ENCODE measurements at regions not wholly inside any gene's neighbourhood (a gene's known extent, or its start where the extent isn't known, plus 50 kb on each side); places are given as distances from the start of the nearest gene placed in this dataset.

DNA sequence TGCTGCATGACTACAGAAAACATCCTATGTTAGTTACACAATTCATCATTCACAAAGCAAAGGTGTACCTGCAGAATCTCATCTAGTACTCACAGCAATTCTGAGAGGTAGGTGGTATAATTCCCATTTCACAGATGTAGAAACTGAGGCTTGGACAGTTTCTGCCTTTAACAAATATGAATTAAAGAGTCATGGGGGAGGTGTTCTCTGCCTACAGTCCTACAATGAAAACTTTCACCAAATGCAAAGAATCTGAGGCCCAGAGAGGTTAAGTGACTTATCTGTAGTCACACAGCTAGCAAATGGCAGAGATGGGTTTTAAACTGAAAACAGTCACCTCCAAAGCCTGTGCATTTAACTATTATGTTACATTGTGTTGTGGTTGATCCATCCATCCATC lies 171.6 kb upstream of the WSCD2 start:
- H3K27me3 ChIP-seq = peaks cover 0 to 5% (median 2%) of the 10 kb centered on the region in 4 donors
- no peak overlapping the region for H3K27ac ChIP-seq
- FAIRE-seq (no peak), DNase-seq (no peak), ATAC-seq (no peak)
- no peaks in the 10 kb centered on the region for H3K36me3 ChIP-seq
- no peaks in the 10 kb centered on the region for H3K9me3 ChIP-seq
- TF ChIP-seq, protein P1, sequence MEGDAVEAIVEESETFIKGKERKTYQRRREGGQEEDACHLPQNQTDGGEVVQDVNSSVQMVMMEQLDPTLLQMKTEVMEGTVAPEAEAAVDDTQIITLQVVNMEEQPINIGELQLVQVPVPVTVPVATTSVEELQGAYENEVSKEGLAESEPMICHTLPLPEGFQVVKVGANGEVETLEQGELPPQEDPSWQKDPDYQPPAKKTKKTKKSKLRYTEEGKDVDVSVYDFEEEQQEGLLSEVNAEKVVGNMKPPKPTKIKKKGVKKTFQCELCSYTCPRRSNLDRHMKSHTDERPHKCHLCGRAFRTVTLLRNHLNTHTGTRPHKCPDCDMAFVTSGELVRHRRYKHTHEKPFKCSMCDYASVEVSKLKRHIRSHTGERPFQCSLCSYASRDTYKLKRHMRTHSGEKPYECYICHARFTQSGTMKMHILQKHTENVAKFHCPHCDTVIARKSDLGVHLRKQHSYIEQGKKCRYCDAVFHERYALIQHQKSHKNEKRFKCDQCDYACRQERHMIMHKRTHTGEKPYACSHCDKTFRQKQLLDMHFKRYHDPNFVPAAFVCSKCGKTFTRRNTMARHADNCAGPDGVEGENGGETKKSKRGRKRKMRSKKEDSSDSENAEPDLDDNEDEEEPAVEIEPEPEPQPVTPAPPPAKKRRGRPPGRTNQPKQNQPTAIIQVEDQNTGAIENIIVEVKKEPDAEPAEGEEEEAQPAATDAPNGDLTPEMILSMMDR (IDR thresholded peaks at IDR 0.05) = no peak
- no peaks in the 10 kb centered on the region for H3K4me1 ChIP-seq
- no peak overlapping the region for H3K4me3 ChIP-seq
- intact Hi-C loops (cut with DNase I) = no loop called here

DNA sequence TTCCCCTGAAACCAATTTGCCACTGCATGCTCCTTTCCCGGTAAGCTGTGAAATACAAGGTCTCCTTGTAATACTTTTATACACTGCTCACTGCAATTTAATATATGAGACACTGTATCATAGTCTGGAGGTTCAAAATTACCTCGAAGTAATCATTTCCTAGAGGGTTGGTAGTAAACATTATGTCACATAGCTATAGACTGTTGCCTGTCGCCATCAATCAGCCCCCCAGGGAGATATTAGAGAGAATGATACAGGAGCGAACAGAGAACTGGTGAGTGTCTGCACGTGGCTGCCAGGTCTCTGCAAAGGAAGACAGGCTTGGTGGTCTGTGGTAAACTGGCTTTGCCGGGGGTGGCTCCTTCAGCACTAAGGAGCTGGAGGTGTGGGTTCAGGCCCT lies 165.5 kb upstream of the WSCD2 start:
- TF ChIP-seq, protein P1 (IDR thresholded peaks at IDR 0.05) = no peak
- H3K4me1 ChIP-seq = no peaks in the 10 kb centered on the region
- no peak for FAIRE-seq
- intact Hi-C loops (cut with DNase I) = no loop called here
- H3K27ac ChIP-seq = no peak overlapping the region
- H3K27me3 ChIP-seq = peaks cover 0 to 5% (median 0%) of the 10 kb centered on the region in 4 donors
- ATAC-seq = no peak
- WGBS, 2 donors = 53 to 56% methylated on average over 6 of the region's 6 CpGs
- H3K9me3 ChIP-seq = no peaks in the 10 kb centered on the region
- H3K4me3 ChIP-seq = no peak overlapping the region
- no peaks in the 10 kb centered on the region for H3K36me3 ChIP-seq
- no peak for DNase-seq

DNA sequence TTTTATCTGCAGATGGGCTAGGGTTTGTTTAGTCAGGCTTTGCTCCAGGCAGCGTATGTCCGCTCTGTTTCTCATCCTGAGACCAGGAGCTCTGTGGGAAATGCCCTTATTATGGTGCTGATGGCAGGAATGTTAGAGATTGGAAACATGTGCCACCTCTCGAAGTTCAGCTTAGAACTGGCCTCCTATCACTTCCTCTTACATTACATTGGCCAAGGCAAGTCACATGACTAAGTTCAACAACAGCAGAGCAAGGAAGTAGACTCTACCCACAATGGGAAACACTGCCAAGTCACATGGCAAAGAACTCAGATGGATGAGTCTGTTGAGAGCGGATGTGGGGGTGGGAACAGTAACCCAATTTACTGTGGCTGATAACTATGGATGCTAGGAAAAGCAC lies 161.9 kb upstream of the WSCD2 start:
- Histone ChIP-seq H3K27me3 (peaks cover 0 to 5% (median 0%) of the 10 kb centered on the region in 4 donors), H3K36me3 (no peaks in the 10 kb centered on the region), H3K9me3 (no peaks in the 10 kb centered on the region), H3K4me1 (no peaks in the 10 kb centered on the region), H3K4me3 (no peak overlapping the region), H3K27ac (no peak overlapping the region)
- 50 to 58% methylated on average over 4 of the region's 4 CpGs for WGBS, 2 donors
- TF ChIP-seq, protein P1 (IDR thresholded peaks at IDR 0.05) = no peak
- no peak for DNase-seq
- no peak for ATAC-seq
- no peak for FAIRE-seq
- intact Hi-C loops (cut with DNase I) = no loop called here

DNA sequence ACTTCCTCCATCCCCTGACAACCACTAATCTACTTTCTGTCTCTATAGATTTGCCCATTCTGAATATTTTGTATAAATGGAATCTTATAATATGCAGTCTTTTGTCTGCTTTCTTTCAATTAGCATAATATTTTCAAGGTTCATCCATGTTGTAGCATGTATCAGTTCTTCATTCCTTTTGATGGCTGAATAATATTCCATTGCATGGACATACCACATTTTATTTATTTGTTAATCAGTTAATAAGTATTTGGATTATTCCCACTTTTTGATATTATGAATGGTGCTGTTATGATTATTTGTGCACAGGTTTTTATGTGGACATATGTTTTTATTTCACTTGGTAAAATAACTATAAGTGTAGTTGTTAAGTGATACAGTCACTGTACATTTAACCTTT lies 155.1 kb upstream of the WSCD2 start:
- intact Hi-C loops (cut with DNase I) = no loop called here
- no peaks in the 10 kb centered on the region for H3K9me3 ChIP-seq
- no peaks in the 10 kb centered on the region for H3K4me1 ChIP-seq
- H3K36me3 ChIP-seq = no peaks in the 10 kb centered on the region
- ATAC-seq (no peak), DNase-seq (no peak), FAIRE-seq (no peak)
- no peak overlapping the region for H3K27ac ChIP-seq
- TF ChIP-seq, protein P1 (IDR thresholded peaks at IDR 0.05) = no peak
- H3K27me3 ChIP-seq = peaks cover 0 to 3% (median 0%) of the 10 kb centered on the region in 4 donors
- no peak overlapping the region for H3K4me3 ChIP-seq

DNA sequence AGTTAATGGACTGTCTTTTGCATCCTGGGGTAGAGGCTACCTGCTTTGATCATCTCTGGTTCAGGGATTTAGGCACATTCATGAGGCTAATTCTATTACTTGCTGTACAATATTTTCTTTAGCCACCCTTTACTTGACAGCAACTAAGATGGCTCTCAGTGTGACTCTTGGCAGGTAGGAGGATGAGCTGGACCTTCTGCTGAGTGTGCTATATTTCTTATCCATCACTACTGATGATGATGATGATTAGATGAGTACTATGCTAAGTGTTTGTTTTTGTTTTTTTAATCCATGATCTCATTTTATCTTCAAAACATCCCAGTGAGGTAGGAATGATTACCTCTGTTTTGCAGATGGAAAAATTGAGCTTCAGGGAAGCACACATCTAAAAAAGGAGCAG lies 152.8 kb upstream of the WSCD2 start:
- DNase-seq = no peak
- H3K27me3 ChIP-seq = peaks cover 0 to 5% (median 1%) of the 10 kb centered on the region in 4 donors
- no peaks in the 10 kb centered on the region for H3K4me1 ChIP-seq
- no peak for FAIRE-seq
- H3K9me3 ChIP-seq = no peaks in the 10 kb centered on the region
- H3K27ac ChIP-seq = no peak overlapping the region
- TF ChIP-seq, protein P1 (IDR thresholded peaks at IDR 0.05) = no peak
- no peak for ATAC-seq
- no peaks in the 10 kb centered on the region for H3K36me3 ChIP-seq
- intact Hi-C loops (cut with DNase I) = no loop called here
- H3K4me3 ChIP-seq = no peak overlapping the region
